NT2/D1 (cell line): ENCODE measurements at regions not wholly inside any gene's neighbourhood (a gene's known extent, or its start where the extent isn't known, plus 50 kb on each side); places are given as distances from the start of the nearest gene placed in this dataset.
A peak's percentile ranks its signal among the peaks of the same experiment; 100 is the strongest.
"Not testable (repeated sequence)": the region's sequence is repeated elsewhere in the genome, so short reads cannot be mapped to it uniquely, and the experiment has no call there.

Experiments
- DNase-seq: peaks from one replicate; pipeline ENCODE4 v3.0.0-alpha.2; 2011; ENCODE audit warnings: low read depth, low spot score
- H3K27me3 ChIP-seq: 2 replicates; pipeline ENCODE4 v1.6.0; 2011; ENCODE audit warnings: mild to moderate bottlenecking; ENCODE audit not compliant: insufficient read length, insufficient read depth
- H3K36me3 ChIP-seq: 2 replicates; pipeline ENCODE4 v1.6.1; 2011; ENCODE audit warnings: mild to moderate bottlenecking, low read length, mixed read lengths; ENCODE audit not compliant: insufficient read depth, insufficient read length
- H3K4me1 ChIP-seq: 2 replicates; pipeline ENCODE4 v1.5.1; 2011; ENCODE audit not compliant: insufficient read depth, insufficient read length
- H3K4me3 ChIP-seq: 2 replicates; pipeline ENCODE4 v1.5.1; 2011; ENCODE audit warnings: low read depth; ENCODE audit not compliant: insufficient read length
- H3K9ac ChIP-seq: 2 replicates; pipeline ENCODE4 v1.6.0; 2011; ENCODE audit warnings: low read depth; ENCODE audit not compliant: insufficient read length
- H3K9me3 ChIP-seq: 2 replicates; pipeline ENCODE4 v1.5.1; 2011; ENCODE audit warnings: mild to moderate bottlenecking, low read length; ENCODE audit not compliant: insufficient read depth
- SUZ12 ChIP-seq: IDR thresholded peaks from 2 replicates; pipeline ENCODE4 v1.6.1; 2011; ENCODE audit not compliant: insufficient read length, insufficient read depth; ENCODE audit errors: extremely low read depth
- YY1 ChIP-seq: IDR thresholded peaks from 2 replicates; pipeline ENCODE4 v1.6.1; 2011; ENCODE audit not compliant: insufficient read length, insufficient read depth
- ZNF274 ChIP-seq: IDR thresholded peaks from 2 replicates; pipeline ENCODE4 v1.6.1; 2011; ENCODE audit warnings: mild to moderate bottlenecking, low read depth, low read length

- H3K27me3 ChIP-seq: no peaks in the 10 kb centered on the region
- DNase-seq: no peak
- H3K4me3 ChIP-seq: no peak overlapping the region
- TF ChIP-seq SUZ12 (no peak), ZNF274 (no peak), YY1 (no peak)
- H3K9me3 ChIP-seq: no peaks in the 10 kb centered on the region
- no peaks in the 10 kb centered on the region for H3K4me1 ChIP-seq
- H3K9ac ChIP-seq: no peak overlapping the region
- no peaks in the 10 kb centered on the region for H3K36me3 ChIP-seq
Observed at GRCh38 chr6:9292975-9293374, 857.6 kb upstream of the SLC35B3 start.

GRCh38 chr6:9290342-9290741 is 855.0 kb upstream of the SLC35B3 start:
- not testable (repeated sequence) for DNase-seq, H3K36me3 ChIP-seq, H3K9me3 ChIP-seq, H3K9ac ChIP-seq, H3K4me3 ChIP-seq, H3K4me1 ChIP-seq, H3K27me3 ChIP-seq

- no peak for TF ChIP-seq ZNF274
- TF ChIP-seq YY1: no peak
- no peak for TF ChIP-seq SUZ12
- Histone ChIP-seq H3K4me1 (no peaks in the 10 kb centered on the region), H3K9me3 (no peaks in the 10 kb centered on the region), H3K27me3 (no peaks in the 10 kb centered on the region), H3K4me3 (no peak overlapping the region), H3K9ac (no peak overlapping the region), H3K36me3 (no peaks in the 10 kb centered on the region)
- DNase-seq: no peak
Observed at GRCh38 chr6:9272671-9273070, 837.3 kb upstream of the SLC35B3 start.

- TF ChIP-seq SUZ12 (no peak), ZNF274 (no peak), YY1 (no peak)
- Histone ChIP-seq H3K27me3 (no peaks in the 10 kb centered on the region), H3K4me3 (no peak overlapping the region)
Observed at GRCh38 chr6:9266741-9267140, 831.4 kb upstream of the SLC35B3 start.

GRCh38 chr6:9257215-9257614 is 821.9 kb upstream of the SLC35B3 start:
- DNase-seq: no peak
- H3K27me3 ChIP-seq: no peaks in the 10 kb centered on the region
- H3K9me3 ChIP-seq: peaks cover 18% of the 10 kb centered on the region; the same call in 1 of the 2 replicates
- TF ChIP-seq SUZ12 (no peak), YY1 (no peak)
- no peaks in the 10 kb centered on the region for H3K36me3 ChIP-seq
- no peaks in the 10 kb centered on the region for H3K4me1 ChIP-seq
- no peak overlapping the region for H3K9ac ChIP-seq
- no peak overlapping the region for H3K4me3 ChIP-seq

More at GRCh38 chr6:9266741-9267140, 831.4 kb upstream of the SLC35B3 start:
- Histone ChIP-seq H3K9me3 (0 out of 2 replicates have a peak, but pooled peaks cover 2% of the 10 kb centered on the region), H3K36me3 (no peaks in the 10 kb centered on the region), H3K9ac (no peak overlapping the region), H3K4me1 (no peaks in the 10 kb centered on the region)
- no peak for DNase-seq

GRCh38 chr6:9254251-9254650 is 818.9 kb upstream of the SLC35B3 start:
- no peak overlapping the region for H3K9ac ChIP-seq
- no peaks in the 10 kb centered on the region for H3K27me3 ChIP-seq
- H3K9me3 ChIP-seq: no peaks in the 10 kb centered on the region
- no peak overlapping the region for H3K4me3 ChIP-seq
- H3K36me3 ChIP-seq: no peaks in the 10 kb centered on the region
- DNase-seq: no peak
- no peak for TF ChIP-seq ZNF274
- no peak for TF ChIP-seq YY1
- H3K4me1 ChIP-seq: no peaks in the 10 kb centered on the region

- DNase-seq: no peak
- no peaks in the 10 kb centered on the region for H3K36me3 ChIP-seq
- TF ChIP-seq SUZ12 (no peak), ZNF274 (no peak), YY1 (no peak)
- no peaks in the 10 kb centered on the region for H3K27me3 ChIP-seq
- H3K4me3 ChIP-seq: no peak overlapping the region
- H3K9me3 ChIP-seq: no peaks in the 10 kb centered on the region
- H3K4me1 ChIP-seq: no peaks in the 10 kb centered on the region
- no peak overlapping the region for H3K9ac ChIP-seq
Observed at GRCh38 chr6:9252799-9253198, 817.5 kb upstream of the SLC35B3 start.

GRCh38 chr6:9250852-9251251 is 815.5 kb upstream of the SLC35B3 start:
- TF ChIP-seq SUZ12 (no peak), YY1 (no peak), ZNF274 (no peak)
- peak; percentile 33 for DNase-seq
- H3K9ac ChIP-seq: no peak overlapping the region

More at GRCh38 chr6:9250852-9251251, 815.5 kb upstream of the SLC35B3 start:
- no peaks in the 10 kb centered on the region for H3K9me3 ChIP-seq
- H3K4me3 ChIP-seq: no peak overlapping the region
- no peaks in the 10 kb centered on the region for H3K27me3 ChIP-seq
- no peaks in the 10 kb centered on the region for H3K36me3 ChIP-seq
- H3K4me1 ChIP-seq: no peaks in the 10 kb centered on the region
